ENCODE measurements at regions not wholly inside any gene's neighbourhood (a gene's known extent, or its start where the extent isn't known, plus 50 kb on each side); places are given as distances from the start of the nearest gene placed in this dataset.

DNA sequence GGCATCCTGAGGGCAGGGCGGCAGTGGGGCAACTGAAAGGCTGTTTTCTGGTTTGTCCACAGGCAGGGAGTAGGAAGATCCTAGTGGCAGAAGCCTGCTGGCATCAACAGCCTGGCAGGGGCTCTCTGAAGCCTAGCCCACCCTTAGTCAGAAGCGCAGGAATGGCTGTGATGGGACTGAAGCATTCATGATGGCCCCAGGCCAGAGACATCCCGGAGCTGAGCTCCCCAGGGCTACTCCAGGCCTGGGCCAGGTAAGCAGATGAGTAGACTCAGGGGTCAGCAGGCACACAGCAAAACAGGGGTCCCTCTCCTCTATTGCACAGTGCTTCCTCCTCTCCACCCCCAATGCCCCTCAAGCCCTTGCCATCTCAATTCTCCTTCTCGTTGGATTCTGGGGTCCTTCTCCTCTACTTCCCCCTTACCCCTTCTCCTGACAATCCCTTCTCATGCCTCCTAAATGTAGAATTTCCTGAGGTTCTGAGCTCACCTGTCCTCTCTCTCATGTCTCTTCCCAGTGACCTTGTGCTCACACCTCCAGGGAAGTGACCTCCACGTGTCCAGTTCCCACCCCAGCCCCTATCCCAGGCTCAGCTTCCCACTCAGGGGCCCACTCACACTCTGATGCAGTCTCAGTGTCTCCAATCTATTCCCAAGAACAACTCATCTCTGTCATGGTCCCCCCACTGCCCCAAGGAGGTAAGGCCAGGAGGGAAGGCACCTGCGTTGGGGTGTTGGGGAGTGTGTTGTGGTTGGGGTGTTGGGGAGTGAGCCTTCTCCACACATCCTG, 158.7 kb upstream of the ZNF507 start:
- TF ChIP-seq, protein P1, sequence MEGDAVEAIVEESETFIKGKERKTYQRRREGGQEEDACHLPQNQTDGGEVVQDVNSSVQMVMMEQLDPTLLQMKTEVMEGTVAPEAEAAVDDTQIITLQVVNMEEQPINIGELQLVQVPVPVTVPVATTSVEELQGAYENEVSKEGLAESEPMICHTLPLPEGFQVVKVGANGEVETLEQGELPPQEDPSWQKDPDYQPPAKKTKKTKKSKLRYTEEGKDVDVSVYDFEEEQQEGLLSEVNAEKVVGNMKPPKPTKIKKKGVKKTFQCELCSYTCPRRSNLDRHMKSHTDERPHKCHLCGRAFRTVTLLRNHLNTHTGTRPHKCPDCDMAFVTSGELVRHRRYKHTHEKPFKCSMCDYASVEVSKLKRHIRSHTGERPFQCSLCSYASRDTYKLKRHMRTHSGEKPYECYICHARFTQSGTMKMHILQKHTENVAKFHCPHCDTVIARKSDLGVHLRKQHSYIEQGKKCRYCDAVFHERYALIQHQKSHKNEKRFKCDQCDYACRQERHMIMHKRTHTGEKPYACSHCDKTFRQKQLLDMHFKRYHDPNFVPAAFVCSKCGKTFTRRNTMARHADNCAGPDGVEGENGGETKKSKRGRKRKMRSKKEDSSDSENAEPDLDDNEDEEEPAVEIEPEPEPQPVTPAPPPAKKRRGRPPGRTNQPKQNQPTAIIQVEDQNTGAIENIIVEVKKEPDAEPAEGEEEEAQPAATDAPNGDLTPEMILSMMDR (conservative IDR thresholded peaks at IDR 0.05): no peak
- no peak for TF ChIP-seq ZFX (IDR thresholded peaks at IDR 0.05)

All from C4-2B (cell line).